ENCODE measurements at regions not wholly inside any gene's neighbourhood (a gene's known extent, or its start where the extent isn't known, plus 50 kb on each side); places are given as distances from the start of the nearest gene placed in this dataset.

DNA sequence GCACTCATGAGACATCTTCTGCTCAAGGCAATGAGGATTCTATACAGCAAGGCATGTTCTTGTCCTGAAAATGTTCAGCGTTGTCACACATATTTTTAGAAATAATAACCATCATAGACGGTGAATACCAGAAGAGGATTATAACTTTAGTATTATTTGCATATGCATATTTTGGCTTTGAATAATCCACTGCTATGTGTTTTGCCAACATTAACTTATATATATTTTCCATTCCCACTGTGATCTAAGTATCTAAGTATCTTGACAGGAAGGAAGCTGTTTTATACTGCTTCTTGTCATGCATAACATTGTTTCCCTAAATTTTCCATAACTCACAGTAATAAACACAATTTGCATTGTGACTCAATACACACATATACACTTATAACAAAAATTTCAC lies 509.5 kb downstream of the TBL1XR1 start:
- TF ChIP-seq, protein P1, sequence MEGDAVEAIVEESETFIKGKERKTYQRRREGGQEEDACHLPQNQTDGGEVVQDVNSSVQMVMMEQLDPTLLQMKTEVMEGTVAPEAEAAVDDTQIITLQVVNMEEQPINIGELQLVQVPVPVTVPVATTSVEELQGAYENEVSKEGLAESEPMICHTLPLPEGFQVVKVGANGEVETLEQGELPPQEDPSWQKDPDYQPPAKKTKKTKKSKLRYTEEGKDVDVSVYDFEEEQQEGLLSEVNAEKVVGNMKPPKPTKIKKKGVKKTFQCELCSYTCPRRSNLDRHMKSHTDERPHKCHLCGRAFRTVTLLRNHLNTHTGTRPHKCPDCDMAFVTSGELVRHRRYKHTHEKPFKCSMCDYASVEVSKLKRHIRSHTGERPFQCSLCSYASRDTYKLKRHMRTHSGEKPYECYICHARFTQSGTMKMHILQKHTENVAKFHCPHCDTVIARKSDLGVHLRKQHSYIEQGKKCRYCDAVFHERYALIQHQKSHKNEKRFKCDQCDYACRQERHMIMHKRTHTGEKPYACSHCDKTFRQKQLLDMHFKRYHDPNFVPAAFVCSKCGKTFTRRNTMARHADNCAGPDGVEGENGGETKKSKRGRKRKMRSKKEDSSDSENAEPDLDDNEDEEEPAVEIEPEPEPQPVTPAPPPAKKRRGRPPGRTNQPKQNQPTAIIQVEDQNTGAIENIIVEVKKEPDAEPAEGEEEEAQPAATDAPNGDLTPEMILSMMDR (IDR thresholded peaks at IDR 0.05; ENCODE audit: borderline replicate concordance, extremely low read depth, low read length, poor library complexity, severe bottlenecking), result no peak
- no peak for TF ChIP-seq EZH2 (IDR thresholded peaks at IDR 0.05; ENCODE audit: borderline replicate concordance, low read depth, low read length, severe bottlenecking)
